Left hindlimb (tissue), 1 donor: ENCODE measurements at regions not wholly inside any gene's neighbourhood (a gene's known extent, or its start where the extent isn't known, plus 50 kb on each side); places are given as distances from the start of the nearest gene placed in this dataset.
A peak's percentile ranks its signal among the peaks of the same experiment; 100 is the strongest.
"Not testable (repeated sequence)": the region's sequence is repeated elsewhere in the genome, so short reads cannot be mapped to it uniquely, and the experiment has no call there.

ENCODE experiments used
- DNase-seq: peaks from one replicate; pipeline ENCODE4 v3.0.0-alpha.2; 2018

DNA sequence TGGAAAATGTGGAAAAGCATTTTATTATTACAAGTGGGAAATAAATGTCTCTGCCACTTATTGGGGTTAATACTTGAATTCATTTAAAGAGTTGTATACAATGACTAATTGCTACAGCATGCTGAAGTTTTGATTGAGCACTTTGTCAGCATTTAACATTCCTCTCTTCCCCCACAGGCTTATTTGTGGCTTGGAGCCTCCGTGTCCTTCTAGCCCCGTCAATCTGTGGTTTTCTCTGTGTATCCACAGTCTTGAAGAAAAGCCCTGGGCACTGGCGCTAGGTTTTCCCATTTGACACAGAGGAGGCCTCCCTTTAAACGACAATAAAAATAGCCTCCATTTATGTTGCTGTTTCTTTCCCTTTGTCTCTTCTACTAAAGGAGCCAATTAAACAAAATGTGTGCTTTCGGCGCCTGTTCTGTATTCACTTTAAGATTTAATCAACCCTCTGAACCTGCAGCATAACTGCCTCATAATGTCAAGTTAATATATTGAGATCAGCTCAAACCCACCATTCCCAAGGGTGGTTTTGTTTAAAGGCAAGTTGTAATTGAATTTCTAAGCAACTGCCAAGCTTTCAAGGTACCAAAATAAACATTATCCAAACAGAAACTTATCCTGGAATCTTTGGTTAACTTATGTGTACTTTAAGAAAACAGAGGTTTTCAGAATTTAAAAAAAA is 92.9 kb upstream of the ADRA1D start:
- DNase-seq = peak; percentile 50

DNA sequence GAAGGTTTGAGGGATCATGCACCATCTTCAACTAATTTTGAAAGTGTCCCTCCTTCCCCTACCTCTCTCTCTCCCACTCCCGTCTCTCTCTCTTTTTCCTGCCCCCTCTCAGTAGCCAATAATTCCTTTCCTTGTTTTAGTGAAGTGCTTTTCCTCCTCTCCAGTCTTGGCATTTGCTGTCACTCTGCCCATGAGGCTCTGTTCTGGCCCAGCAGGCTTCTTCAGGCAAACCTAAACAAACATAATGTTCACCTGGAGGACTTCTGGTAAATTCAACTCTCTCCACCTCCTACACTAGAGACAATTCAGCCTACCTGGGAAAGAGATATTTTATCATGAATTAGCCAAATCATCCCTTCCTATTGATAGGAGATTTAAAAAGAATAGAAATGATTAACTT is 86.6 kb upstream of the ADRA1D start:
- no peak for DNase-seq

DNA sequence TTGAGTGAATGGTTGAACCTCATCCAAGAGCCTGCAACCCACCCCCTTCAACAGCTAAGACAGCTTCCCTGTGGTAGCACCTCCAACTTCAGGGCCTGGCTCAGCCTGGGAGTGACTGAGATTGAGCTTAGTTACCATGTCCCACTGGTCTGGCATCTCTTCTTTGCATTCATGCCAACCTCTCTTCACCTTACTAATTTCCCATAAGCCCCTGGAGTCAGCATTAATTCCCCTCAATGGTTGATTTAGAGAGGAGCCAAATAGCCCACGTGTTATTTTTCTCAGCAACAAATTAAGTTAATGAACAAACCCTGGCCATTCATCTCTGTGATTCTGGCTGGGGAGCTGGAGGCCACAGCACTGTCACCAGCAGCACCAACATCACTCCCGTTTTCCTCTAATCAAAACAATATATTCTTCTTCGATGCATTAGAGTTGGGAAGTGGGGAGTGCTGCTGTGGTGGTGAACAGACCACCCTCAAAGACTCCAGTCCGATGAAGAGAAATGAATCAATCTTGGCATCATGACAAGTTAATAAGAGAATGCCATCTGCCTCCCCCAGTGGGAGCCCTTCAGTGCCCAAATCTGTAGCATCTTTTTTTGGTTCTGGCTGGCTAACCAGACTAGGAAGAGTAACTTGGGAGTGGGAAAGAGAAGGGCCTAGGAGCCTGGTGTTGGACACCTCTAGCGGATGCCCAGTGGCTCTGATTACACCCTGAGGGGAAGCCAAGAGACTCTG is 83.2 kb upstream of the ADRA1D start:
- no peak for DNase-seq

DNA sequence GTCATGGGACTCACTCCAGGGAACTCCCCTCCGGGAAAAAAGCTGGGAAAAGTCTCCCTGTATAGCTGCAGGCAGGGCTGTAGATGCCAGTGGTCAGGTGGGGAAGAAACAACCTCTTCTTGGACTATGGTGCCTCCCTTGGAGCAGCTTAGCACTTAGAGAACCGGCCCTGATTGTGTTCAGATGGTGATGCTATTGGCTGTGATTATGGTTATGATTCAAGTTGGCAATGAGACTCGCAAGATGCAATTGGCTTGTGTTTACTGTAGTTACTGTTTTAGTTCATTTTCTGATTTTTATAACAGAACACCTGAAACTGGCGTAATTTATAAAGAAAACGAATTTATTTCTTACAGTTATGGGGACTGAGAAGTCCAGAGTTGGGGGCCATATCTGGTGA is 80.9 kb upstream of the ADRA1D start:
- no peak for DNase-seq

DNA sequence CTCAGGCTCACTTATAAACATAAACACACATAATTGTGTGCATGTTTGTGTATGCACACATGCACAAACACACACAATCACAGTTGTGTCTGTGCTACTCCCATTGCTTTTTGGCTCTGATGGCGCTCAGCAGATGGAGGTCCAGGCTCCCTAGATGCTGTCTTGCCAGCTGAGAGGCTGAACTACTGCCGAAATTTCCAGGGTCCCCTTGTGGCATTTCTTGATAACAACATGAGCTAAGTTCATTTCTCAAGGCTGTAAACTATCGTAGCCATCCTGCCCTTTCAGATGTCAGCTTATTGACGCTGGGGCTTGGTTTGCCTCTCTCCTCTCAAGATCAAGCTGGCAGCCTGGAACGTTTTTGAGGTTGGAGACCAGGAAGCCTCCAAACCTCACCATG is 80.1 kb upstream of the ADRA1D start:
- no peak for DNase-seq

DNA sequence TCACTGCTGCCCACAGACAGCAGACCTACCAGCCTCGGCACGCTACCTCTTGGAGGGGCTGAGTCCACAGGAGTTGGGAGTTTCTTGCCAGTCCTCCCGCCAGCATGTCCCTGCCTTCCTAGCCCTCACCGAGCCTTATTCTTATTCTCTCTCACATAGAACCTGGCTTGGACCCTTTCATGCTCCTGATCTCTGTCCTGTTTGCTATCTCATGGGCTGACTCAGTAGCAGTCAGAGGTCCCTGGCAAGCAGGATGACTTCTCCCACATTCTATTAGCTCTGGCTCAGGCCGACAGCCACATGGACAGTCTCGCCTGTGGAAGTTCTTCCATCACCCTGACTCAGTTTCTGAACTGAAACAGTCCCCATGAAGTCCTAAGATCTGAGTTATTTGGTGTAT is 79.5 kb upstream of the ADRA1D start:
- DNase-seq = no peak

DNA sequence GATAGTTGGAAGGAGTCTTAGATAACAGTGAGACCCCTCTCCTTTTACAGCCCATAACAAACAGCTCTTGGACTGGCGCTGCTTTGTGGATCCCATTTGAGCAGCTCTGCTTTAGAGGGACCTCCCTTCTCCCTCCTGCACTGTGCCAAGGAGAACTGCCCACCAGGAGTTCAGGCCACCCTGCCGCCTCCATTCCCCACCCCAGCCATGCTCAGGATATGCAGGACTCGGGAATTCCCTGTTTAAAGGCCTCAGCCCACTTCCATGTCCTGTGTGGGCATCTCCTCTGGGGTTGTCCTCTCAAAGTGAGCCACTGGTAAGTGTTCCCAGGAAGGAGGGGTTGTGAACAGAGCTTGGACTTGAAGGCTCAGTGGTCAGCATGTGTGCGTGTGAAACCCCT is 78.9 kb upstream of the ADRA1D start:
- no peak for DNase-seq

DNA sequence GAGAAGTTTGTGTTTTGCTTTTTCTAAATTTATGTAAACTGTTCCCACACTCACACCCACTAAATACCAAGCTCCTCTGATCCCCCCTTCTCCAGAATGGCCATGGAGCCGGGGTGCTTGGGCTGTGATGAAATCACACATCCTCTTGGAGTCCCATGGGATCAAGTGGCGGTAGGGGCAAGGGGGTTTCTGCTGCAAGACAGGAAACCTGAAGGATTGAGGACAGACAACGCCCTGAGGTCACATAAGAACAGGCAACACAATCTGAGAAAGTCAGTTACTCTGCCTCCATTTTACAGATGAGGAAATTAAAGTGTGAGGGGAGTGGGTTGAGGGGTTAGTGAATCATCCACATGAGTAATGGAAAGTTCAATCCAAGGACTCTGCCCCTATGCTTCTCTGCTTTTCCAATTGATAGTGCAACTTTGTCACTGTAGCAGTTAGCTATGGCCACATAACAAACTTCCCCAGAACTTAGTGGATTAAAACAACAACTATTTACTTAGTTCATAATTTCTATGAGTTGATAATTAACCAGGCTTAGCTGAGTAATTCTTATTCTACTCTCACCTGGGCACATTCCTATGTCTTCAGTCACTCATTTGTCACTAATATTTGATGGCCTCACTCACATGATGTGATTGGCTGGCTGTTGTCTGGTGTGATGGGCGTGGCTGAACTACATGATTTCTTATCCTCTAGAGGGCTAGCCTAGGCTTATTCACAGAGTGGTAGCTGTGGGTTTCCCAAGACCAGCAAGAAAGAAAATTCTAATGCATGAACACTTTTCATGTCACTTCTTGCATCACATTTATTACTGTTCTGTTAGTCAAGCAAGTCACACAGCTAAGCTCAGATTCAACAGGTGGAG is 77.3 kb upstream of the ADRA1D start:
- DNase-seq = no peak

DNA sequence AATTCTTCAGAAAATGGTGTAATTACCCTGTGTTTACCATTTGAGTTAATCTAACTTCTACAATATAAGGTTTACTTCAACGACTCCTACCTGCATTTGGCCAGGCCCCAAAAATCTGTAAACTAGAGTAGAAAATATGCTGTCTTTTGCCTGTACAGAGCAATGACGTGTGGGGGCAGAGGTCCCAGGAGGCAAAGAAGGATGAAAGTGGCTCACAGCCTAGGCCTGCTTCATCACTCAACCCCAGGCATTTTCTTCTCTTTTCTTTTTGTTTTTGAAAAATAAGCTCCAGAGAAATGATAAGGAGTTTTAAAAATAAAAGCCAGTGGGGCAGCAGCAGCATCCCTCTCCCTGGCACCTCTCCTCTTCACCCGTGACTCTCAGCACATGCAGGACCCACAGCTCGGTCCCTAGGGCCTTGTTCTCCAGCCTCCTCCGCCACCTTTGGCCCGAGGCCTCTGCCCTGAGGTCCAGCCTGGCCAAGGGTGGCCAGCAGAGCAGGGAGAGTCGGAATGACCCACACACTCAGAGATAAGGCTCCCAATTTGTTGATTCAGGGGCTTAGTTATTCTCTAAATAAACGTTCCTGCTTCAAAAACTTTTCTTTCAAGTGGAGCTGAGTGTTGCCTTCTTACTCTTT is 76.6 kb upstream of the ADRA1D start:
- DNase-seq = no peak

DNA sequence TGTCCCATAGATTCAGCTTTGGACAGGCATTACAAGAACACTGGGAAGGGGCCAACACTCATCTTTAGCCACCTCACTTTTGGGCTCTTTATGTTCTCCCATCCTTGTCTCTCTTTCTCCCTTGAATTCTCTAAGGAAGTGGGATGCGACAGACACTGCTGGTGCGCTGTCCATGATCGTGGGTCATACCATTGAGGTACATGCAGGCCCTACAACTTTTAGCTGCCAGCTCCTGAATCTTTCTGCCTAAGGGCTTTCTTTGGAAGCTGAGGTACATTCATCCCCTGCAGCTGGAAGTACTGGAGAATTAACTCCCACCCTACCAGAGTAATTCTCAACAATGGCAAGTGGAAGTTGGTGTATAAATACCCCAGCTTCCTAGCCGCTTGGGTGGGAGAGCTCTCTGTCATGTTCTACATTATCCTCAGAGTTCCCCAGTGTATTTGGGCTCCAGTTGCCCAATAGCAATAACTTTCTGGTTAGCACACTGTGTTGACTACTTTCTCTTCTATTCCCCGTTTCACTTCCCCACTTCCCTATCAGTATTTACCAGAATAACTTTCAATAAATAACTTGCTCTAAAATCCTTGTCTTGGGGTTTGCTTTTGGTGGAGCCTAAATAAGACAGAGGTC is 75.6 kb upstream of the ADRA1D start:
- DNase-seq = no peak

DNA sequence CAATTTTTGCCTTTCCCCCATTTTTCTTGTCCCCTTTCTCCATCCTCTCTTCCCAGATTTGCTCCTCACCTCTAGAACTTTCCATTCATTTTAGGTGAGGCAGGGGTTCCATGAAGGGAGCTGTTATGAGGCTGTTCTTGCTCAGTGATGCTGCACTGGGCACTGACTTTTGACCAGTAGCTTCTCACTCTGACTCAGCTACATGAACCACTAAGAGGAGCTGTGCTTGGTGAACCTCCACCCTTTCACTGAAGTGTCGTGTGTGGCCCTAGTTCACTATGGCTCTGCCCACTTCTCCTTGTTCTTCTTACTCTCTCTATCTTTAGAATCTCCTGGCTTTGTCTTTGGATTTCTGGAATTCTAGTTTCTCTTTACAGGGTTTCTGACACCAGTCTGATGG is 73.4 kb upstream of the ADRA1D start:
- no peak for DNase-seq

DNA sequence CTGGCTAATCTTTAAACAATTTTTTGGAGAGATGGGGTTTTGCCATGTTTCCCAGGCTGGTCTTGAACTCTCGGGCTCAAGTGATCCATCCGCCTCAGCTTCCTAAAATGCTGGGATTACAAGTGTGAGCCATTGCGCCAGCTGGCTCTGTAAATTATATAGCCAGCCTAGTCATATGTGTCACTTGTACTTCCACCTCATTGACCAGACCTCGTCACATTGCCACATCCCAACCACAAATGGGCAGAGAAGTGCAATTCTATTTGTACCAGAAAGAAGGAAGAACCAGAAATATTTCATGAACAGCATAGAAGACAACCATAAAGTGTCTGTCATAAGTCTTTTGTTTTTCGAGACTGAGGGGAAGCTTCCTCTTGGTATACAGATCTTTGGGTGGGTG is 71.2 kb upstream of the ADRA1D start:
- no peak for DNase-seq

DNA sequence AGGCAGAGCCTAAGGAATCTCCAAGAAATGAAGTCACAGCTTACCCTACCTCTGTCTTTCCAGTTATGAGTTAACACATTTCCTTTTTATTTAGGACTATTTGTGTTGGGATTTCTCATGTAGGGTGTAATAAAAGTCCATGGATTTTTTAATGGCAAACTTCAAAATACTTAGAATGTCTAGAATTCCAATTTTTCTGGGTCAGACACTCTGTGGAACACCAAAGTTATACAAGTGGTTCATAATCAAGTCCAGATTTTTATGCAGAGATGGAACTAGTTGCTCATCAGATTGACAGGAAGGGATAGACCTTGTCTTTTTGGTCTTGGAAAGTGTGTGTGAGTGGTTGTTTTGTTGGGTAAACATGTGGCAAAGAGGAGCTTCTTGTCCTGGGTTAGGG is 69.8 kb upstream of the ADRA1D start:
- no peak for DNase-seq

DNA sequence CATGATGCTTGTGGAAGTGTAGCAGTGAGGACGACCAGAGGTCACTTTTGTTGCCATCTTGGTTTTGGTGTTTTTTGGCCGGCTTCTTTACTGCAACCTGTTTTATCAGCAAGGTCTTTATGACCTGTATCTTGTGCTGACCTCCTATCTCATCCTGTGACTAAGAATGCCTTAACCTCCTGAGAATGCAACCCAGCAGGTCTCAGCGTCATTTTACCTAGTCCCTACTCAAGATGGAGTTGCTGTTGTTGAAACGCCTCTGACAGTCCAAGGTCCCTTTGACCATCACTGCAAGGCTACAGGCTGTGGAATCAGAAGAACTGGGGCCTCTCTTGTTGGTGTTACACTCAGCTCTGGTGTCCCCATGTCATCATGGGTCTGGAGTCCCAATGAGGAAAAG is 61.5 kb upstream of the ADRA1D start:
- not testable (repeated sequence) for DNase-seq

DNA sequence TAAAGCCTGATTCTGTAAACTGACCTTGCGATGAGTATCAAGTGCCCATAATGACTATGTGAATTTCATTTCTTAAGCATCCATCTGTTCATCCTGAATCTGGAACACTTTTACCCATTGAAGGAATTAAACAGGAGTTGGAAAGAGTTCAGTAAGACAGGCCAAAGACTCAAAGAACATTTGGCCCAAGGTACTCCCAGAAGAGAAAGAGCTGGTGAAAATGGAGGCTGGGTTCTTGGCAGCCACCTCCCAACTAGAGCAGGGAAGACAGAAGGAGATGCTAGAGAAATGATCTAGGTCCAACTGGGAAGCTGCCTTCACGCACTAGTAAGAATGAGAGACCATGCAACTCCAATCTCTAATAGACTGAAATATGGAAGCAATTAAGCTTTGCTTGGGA is 57.1 kb upstream of the ADRA1D start:
- no peak for DNase-seq

DNA sequence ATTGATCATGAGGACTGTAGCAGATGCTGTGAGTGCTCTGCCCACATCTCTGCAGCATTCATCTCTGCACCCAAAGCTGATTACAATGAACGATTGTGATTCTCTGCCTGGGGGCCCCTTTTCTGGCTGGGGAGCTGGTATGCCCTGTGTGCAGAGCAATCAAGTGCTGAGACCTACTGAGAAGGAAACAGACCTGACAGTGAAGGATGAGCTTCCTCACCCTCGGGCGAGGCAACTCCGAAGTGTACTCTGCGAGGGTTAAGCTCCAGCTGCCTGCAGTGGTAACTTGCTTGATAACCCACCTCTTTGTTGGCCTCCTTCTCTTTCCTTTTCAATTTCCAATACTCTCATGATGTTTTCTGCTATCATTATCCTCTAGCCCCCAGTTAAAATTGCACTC is 56.0 kb upstream of the ADRA1D start:
- no peak for DNase-seq

DNA sequence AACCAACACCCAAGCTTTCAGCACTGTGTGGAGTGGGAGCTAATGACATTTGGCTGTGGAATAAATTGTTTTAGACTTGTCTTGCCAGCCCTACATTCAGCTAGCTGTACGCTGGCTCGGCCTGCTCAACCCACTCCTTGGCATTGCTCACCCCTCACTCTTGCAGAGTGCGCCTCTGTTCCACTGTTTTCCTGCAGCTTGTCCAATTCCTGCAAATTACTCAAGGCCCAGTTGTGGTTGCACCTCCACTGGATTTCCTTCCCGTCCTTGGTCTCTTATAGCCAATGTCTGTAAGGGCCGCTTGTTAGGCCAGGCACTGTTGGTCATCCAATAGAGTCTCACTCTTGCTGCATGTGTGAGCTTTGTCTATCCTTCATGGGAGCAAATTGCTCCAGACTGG is 55.5 kb upstream of the ADRA1D start:
- no peak for DNase-seq

DNA sequence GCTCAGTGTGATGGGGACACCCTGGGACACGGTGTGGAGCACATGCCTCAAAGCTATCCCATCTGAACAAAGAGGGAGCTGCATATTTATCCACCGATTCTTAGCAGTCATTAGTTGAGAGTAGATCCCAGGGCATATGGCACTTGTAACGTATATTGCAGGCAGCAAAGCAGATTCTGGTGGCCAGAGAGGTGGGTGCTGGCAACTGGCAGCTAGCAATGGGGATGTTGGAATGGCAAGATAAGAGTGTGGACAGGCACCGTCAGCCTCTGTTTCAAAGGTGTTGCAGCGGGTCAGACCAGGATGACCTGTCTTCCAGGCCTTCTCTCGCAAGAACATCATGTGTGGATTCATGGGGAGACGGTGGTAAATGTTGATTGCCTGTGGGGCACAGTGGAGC is 54.0 kb upstream of the ADRA1D start:
- no peak for DNase-seq

DNA sequence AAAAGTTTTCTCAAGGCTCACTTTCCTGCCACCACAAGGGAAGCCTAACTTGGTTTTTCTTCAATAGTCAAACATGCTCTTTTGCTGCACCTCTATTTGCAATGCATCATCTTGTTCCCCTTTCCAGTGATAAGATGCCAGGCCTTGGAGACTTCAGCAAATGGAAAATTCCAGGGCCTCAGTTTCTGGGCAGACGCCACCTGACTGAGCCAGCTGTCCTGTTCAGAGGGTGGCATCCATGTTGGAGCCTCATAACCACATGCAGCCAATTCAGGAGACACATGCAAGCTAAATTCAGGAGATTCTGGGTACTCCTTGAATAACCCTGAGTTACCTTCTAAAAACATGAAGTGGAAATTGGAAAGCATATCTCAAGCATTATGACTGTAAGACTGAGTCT is 51.8 kb upstream of the ADRA1D start:
- no peak for DNase-seq

DNA sequence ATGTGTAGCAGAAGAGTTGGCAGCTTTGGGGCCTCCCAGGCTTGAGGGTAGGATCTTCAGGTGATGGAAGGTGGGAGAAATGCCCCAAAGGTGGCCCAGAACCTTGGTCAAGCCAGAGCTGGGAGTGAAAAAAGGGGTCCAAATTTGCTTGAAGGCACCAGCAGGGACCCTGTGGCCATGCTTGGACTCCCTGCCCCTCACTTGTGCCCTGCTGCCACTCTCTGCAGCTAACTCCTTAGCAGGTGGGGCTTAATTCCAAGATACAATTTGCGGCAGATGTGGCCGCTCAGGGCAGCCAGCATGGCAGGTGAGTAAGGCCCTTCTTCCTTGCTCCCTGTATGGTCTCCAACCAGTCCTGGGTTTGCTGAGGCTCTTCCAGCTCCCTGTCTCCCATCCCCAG is 51.3 kb upstream of the ADRA1D start:
- no peak for DNase-seq

DNA sequence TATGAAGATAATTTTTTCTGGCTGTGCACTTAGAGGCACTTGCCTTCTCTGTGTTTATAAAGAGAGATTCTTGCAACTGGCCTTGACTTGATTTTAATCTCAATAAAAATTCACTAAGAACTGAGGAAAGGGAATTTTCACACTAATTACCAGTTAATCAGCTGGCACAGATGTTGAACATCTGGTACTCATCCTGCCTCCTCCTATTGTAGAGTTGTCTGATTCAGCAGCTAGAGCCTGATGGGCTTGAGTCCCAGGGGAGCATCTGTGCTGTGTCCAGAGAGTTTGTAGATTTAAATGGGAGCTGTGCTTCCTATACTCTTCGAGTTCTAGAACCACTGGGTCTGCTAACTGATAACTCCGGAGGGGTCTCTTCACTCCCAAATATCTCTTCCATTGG is 50.7 kb upstream of the ADRA1D start:
- DNase-seq = no peak

DNA sequence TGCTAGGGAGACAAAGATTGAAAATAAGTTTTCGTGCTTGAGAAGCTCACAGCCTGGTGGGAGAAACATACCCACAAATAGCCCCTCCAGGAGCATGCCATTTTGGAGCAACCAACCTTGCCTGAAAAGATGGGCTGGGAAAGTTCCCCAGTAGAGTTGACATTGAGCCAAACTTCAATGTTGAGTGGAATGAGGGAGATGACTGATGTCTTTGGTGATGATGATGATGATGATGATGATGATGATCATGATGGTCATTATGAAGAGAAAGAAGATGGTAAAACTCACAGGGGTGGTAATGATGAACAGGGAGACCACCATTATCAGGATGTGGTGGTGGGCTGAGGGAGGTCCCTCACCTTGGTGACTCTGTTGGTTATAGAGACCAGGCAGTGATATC is 50.1 kb upstream of the ADRA1D start:
- no peak for DNase-seq
